Ureter (tissue), 1 donor: ENCODE measurements at regions not wholly inside any gene's neighbourhood (a gene's known extent, or its start where the extent isn't known, plus 50 kb on each side); places are given as distances from the start of the nearest gene placed in this dataset.
A peak's percentile ranks its signal among the peaks of the same experiment; 100 is the strongest.
"Not testable (repeated sequence)": the region's sequence is repeated elsewhere in the genome, so short reads cannot be mapped to it uniquely, and the experiment has no call there.

Source experiments
- DNase-seq: peaks from one replicate; pipeline ENCODE4 v3.0.0-alpha.2; 2020; ENCODE audit warnings: low spot score
- donor health status: DM: yes; HTN: yes; CAD: no.

GRCh38 chr9:39463696-39464095, 108.2 kb downstream of the SPATA31A1 start:
- not testable (repeated sequence) for DNase-seq

GRCh38 chr9:39464122-39464777, 108.8 kb downstream of the SPATA31A1 start:
- DNase-seq = peak; percentile 86

DNA sequence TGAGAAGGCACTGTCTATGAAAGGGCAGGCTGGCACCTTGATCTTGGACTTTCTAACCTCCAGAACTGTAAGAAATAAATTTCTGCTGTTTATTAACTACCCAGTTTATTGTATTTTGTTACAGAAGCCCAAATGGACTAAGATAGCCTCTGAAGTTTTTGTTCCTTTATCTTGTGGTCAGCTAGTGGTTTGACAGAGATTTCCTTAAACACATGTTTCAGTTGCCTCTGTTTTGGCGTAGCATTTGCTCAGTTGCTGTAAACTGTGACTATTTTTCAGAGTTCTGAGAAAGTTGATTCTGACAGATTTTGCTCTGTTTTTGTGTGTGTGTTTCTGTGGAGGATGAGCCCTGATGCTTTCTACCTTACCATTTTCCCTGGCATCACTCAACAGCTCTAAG, 119.0 kb downstream of the SPATA31A1 start:
- DNase-seq = not testable (repeated sequence)

DNA sequence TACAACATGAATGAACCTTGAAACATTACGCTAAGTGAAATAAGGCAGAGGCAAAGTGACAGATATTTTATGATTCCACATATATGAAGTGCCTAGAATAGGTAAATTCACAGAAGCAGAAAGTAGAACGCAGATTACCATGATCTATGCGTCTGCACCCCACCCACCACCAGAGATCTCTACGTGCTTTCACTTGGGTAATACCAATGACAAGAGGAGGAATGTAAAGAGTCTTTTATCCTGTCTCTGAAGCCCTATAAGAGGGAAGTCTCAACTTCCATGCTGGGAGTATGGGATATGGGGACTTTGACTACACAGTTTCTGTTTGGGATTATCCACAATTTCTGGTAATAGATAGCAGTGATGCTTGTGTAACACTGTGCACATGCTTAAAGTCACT, 127.6 kb downstream of the SPATA31A1 start:
- not testable (repeated sequence) for DNase-seq

- not testable (repeated sequence) for DNase-seq
Observed at GRCh38 chr9:39483880-39484279, 128.4 kb downstream of the SPATA31A1 start.

GRCh38 chr9:39484292-39484691, 128.8 kb downstream of the SPATA31A1 start:
- not testable (repeated sequence) for DNase-seq

GRCh38 chr9:39487477-39487876, 132.0 kb downstream of the SPATA31A1 start:
- DNase-seq = not testable (repeated sequence)

DNA sequence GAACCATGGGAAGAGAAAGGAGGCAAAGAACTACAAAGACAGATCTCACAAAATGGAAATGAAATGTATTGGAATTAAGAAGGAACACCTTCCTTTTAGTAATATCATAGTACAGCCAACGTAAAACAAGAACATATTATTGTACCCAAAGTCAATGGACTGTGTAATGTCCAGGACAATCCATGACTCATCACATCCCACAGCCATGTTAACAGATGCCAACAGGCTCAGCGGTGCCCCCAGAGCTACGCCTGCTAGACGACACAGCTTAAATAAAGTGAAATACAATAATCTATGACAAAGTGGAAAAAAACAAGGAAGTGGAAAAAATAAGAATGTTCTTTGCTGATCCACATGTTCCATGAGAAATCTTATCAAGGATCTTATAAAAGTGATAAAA, 140.8 kb downstream of the SPATA31A1 start:
- not testable (repeated sequence) for DNase-seq

GRCh38 chr9:39503178-39503577, 147.7 kb downstream of the SPATA31A1 start:
- not testable (repeated sequence) for DNase-seq

- not testable (repeated sequence) for DNase-seq
Observed at GRCh38 chr9:39527387-39528029, 172.0 kb downstream of the SPATA31A1 start.

DNA sequence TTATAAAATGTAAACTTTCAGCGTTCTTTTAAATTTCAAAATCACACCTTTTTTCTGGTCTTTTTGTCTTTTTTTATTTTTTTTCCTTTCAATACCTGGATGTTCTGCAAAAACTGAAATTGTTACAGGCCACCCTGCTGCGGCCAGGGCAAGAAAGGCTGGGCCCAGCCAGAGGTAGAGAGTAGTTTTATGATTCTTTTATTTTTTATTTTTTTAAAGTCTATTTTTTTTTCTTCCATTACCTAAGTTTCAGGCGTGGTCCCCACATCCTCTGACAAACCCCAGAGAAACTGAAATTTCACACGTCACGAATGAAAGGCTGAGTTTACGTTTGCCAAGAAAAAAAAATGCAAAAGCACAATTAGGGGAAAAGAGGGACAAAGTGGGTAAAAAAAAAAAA, 177.1 kb downstream of the SPATA31A1 start:
- not testable (repeated sequence) for DNase-seq

- DNase-seq = not testable (repeated sequence)
Observed at GRCh38 chr9:39533001-39533762, 177.7 kb downstream of the SPATA31A1 start.

DNA sequence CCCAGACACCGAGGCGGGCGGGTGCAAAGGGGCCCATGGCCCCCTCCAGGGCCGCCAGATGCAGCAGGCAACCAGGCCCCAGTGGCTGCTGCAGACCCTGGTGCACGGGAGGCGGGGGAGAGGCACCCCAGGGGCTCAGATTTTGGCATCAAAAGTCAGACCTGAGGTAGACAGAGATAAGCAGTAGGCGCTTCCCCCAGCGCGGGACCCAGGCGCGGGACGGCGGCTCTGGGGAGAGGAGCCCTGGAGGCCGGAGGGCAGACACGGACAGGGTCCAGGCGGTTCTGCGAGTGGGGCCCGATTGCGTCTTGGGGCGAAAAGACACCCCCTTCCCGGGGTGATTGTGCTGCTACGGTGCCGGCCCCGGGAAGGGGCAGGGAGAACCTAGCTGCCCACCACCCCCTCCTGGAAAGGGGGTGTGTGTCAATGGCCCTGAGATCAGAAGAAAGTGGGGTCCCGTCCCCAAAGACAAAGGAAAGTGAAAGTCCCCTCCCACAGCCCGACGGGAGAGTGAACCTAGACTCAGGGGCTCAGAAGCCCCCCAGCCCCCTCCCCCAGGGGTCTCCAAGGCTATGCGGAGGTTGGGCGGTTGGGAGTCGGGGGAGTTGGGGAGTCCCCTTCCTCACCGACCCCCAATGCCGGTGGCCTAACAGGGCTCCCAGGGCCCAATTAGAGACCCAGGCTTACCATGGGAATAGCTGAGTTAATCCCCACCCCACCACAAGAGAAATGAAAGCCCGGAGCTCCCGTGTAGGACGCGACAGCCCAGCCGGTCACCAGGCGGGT, 178.5 kb downstream of the SPATA31A1 start:
- DNase-seq = not testable (repeated sequence)

GRCh38 chr9:39534897-39535296, 179.4 kb downstream of the SPATA31A1 start:
- not testable (repeated sequence) for DNase-seq

DNA sequence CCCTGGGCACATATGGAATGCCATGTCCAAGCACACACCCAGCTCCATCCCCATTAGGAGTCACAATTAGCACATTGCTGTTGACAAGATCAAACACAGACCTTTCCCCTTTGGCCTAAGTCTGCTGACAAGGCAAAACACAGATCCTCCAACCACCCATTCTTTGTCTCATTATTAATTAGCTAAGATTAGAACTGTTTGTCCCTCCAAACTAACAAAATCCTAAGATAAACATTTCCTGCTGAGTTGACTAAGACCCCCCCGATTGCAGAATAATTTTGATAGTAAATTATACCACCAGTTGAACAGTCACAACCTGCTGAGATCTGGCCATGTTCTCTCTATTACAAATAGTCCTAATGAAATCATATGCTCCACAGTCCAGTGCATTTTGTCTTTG, 186.7 kb downstream of the SPATA31A1 start:
- not testable (repeated sequence) for DNase-seq

GRCh38 chr9:39545079-39545478, 189.6 kb downstream of the SPATA31A1 start:
- DNase-seq = not testable (repeated sequence)

- not testable (repeated sequence) for DNase-seq
Observed at GRCh38 chr9:39550573-39550972, 195.1 kb downstream of the SPATA31A1 start.

- DNase-seq = not testable (repeated sequence)
Observed at GRCh38 chr9:39551544-39551943, 196.1 kb downstream of the SPATA31A1 start.

DNA sequence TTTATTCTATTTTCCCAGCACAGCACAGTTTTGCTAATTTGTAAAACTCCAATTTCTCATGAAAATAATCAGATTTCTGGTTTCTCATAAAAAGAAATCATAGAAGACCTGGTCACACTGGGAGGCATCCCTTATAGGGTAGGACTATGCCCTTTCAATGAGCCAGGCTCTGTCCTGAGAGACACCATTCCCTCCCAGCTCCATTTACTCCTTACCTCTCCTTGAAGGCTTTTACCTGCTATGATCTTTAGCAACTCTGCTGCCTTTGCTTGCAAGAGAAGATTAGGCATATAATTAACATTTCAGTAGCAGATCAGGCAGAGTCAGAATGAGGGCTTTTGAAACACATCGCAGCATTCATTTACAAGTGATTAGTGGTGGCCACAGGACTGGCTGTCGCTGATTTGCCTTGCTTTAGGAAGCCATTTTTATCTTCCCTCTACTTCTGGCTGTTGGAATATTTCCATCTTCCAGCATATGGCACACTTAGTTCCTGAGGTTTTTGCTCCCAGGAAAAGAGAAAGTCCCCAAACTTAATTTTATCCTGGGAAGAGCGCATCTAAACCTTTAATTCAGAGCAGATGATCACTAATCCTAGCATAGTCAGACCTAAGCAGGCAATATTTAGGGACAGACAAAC, 196.9 kb downstream of the SPATA31A1 start:
- DNase-seq = not testable (repeated sequence)

- DNase-seq = not testable (repeated sequence)
Observed at GRCh38 chr9:39554352-39554751, 198.9 kb downstream of the SPATA31A1 start.

GRCh38 chr9:39559384-39559783, 203.9 kb downstream of the SPATA31A1 start:
- DNase-seq = peak; percentile 54
